ENCODE measurements at regions not wholly inside any gene's neighbourhood (a gene's known extent, or its start where the extent isn't known, plus 50 kb on each side); places are given as distances from the start of the nearest gene placed in this dataset.

DNA sequence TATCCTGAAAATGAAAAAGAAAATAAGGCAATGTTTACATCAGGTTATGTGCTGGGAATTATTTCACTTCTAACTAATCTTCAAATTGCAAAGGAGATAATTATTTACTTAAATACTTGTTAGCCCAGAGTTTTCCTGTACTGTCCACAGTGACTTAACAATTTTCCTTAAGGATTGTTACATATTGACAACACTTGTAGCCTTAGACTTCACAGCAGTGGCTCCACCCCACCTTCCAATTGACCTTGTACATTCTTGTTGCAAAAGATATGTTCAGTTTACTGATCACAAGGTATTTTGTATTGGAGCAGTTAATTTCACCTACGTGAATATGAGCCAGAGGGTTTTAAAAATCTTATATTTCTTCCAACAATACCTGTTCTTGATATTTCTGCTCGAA, 376.9 kb downstream of the CNTN6 start:
- Mint-ChIP-seq H3K9me3 (peaks cover 6% of the 10 kb centered on the region), H3K27me3 (ENCODE audit: low read depth) (no peaks in the 10 kb centered on the region), H3K4me3 (no peak overlapping the region), H3K36me3 (ENCODE audit: low read depth) (no peaks in the 10 kb centered on the region), H3K4me1 (no peaks in the 10 kb centered on the region), H3K27ac (peak overlapping the region; percentile 69 to 74 (median 74))
- TF ChIP-seq, protein P1, sequence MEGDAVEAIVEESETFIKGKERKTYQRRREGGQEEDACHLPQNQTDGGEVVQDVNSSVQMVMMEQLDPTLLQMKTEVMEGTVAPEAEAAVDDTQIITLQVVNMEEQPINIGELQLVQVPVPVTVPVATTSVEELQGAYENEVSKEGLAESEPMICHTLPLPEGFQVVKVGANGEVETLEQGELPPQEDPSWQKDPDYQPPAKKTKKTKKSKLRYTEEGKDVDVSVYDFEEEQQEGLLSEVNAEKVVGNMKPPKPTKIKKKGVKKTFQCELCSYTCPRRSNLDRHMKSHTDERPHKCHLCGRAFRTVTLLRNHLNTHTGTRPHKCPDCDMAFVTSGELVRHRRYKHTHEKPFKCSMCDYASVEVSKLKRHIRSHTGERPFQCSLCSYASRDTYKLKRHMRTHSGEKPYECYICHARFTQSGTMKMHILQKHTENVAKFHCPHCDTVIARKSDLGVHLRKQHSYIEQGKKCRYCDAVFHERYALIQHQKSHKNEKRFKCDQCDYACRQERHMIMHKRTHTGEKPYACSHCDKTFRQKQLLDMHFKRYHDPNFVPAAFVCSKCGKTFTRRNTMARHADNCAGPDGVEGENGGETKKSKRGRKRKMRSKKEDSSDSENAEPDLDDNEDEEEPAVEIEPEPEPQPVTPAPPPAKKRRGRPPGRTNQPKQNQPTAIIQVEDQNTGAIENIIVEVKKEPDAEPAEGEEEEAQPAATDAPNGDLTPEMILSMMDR (IDR thresholded peaks at IDR 0.05; ENCODE audit: unreplicated experiment in 3 of 3) = no peak

DNA sequence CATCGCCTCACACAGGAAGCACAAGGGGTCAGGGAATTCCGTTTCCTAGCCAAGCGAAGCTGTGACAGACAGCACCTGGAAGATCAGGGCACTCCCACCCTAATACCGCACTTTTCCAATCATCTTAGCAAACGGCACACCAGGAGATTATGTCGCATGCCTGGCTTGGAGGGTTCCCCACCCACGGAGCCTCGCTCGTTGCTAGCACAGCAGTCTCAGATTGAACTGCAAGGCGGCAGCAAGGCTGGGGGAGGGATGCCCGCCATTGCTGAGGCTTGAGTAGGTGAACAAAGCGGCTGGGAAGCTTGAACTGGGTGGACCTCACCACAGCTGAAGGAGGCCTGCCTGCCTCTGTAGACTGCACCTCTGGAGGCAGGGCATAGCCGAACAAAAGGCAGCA, 384.8 kb downstream of the CNTN6 start:
- no peaks in the 10 kb centered on the region for H3K27me3 Mint-ChIP-seq (ENCODE audit: low read depth)
- no peak overlapping the region for H3K4me3 Mint-ChIP-seq
- TF ChIP-seq, protein P1 (IDR thresholded peaks at IDR 0.05; ENCODE audit: unreplicated experiment in 3 of 3) = no peak
- no peak overlapping the region for H3K27ac Mint-ChIP-seq
- peaks cover 24% of the 10 kb centered on the region for H3K9me3 Mint-ChIP-seq
- H3K4me1 Mint-ChIP-seq = no peaks in the 10 kb centered on the region
- H3K36me3 Mint-ChIP-seq (ENCODE audit: low read depth) = no peaks in the 10 kb centered on the region

DNA sequence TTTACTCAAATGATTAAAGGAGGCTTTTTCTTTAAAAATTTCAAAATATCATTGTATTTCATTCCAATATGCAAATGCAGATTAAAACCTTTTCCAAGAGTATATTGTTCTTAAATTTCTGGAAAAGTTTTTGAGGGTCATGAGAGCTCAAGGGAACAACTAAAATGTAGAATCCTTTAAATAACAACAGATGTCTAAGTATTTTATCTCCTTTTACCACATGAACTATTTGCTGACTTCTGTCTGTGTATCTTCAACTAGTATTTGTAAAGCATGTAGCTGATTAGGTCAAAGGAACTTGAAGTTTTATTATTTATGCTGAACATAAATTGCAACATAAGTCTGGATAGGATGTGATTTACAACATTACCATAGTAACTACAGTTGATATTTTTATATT, 402.6 kb downstream of the CNTN6 start:
- TF ChIP-seq, protein P1 (IDR thresholded peaks at IDR 0.05; ENCODE audit: unreplicated experiment in 3 of 3) = no peak
- Mint-ChIP-seq H3K27me3 (ENCODE audit: low read depth) (no peaks in the 10 kb centered on the region), H3K27ac (peak overlapping the region in 1 of 3 experiments; percentile 52), H3K9me3 (no peaks in the 10 kb centered on the region), H3K4me3 (no peak overlapping the region), H3K36me3 (ENCODE audit: low read depth) (no peaks in the 10 kb centered on the region), H3K4me1 (peaks cover 29% of the 10 kb centered on the region)

DNA sequence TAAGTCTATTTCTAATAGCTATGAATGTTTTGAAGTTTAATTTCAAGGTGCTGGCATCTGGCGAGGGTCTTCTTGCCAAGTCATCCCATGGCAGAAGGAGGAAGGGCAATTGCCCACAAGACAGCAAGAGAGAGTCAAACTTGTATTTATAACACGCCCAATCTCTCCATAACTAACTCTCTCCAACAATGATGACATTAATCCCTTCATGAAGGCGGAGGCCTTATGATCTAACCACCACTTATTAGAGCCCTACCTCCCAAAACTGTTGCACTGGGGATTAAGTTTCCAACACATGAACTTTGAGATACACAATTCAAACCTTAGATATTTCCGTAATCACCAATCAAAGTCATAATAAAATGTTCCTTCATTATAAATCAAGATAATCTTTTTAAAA, 406.9 kb downstream of the CNTN6 start:
- H3K9me3 Mint-ChIP-seq = no peaks in the 10 kb centered on the region
- no peak overlapping the region for H3K4me3 Mint-ChIP-seq
- peaks cover 23% of the 10 kb centered on the region for H3K4me1 Mint-ChIP-seq
- no peak overlapping the region for H3K27ac Mint-ChIP-seq
- no peaks in the 10 kb centered on the region for H3K36me3 Mint-ChIP-seq (ENCODE audit: low read depth)
- H3K27me3 Mint-ChIP-seq (ENCODE audit: low read depth) = no peaks in the 10 kb centered on the region
- TF ChIP-seq, protein P1 (IDR thresholded peaks at IDR 0.05; ENCODE audit: unreplicated experiment in 3 of 3) = no peak

DNA sequence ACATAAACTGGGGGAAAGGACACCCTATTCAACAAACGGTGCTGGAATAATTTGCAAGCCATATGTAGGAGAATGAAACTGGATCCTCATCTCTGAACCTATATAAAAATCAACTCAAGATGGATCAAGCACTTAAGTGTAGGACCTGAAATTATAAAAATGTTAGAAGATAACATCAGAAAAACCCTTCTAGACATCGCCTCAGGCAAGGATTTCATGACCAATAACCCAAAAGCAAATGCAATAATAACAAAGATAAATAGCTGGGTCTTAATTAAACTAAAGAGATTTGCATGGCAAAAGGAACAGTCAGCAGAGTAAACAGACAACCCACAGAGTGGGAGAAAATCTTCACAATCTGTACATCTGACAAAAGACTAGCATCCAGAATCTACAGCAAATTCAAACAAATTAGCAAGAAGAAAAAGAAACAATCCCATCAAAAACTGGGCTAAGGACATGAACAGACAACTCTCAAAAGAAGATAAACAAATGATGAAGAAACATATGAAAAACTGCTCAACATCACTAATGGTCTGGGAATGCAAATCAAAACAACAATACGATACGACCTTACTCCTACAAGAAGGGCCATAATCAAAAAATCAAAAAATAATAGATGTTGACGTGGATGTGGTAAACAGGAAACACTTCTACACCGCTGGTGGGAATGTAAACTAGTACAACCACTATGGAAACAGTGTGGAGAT, 408.7 kb downstream of the CNTN6 start:
- peaks cover 6% of the 10 kb centered on the region for H3K4me1 Mint-ChIP-seq
- H3K27me3 Mint-ChIP-seq (ENCODE audit: low read depth) = no peaks in the 10 kb centered on the region
- no peak overlapping the region for H3K4me3 Mint-ChIP-seq
- TF ChIP-seq, protein P1 (IDR thresholded peaks at IDR 0.05; ENCODE audit: unreplicated experiment in 3 of 3) = no peak
- H3K27ac Mint-ChIP-seq = no peak overlapping the region
- H3K36me3 Mint-ChIP-seq (ENCODE audit: low read depth) = no peaks in the 10 kb centered on the region
- no peaks in the 10 kb centered on the region for H3K9me3 Mint-ChIP-seq

DNA sequence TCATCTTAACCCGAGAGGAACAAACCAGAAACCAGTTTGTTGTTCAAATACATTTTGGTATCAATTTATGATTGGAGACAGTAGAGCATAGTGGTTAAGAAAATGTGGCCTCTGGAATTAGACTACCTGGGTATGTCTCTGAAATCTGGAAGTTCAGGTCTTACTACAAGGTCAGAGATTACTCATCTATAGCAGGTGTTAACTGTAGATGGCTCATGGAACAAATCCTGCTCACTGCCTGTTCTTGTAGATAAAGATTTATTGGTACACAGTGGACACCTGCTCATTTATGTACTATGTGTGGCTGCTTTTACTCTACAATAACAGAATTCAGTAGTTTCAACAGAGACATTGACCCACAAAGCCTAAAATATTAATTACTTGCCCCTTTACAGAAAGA, 413.3 kb downstream of the CNTN6 start:
- Mint-ChIP-seq H3K4me1 (no peaks in the 10 kb centered on the region), H3K4me3 (no peak overlapping the region), H3K9me3 (no peaks in the 10 kb centered on the region), H3K27me3 (ENCODE audit: low read depth) (no peaks in the 10 kb centered on the region), H3K27ac (no peak overlapping the region), H3K36me3 (ENCODE audit: low read depth) (no peaks in the 10 kb centered on the region)
- TF ChIP-seq, protein P1 (IDR thresholded peaks at IDR 0.05; ENCODE audit: unreplicated experiment in 3 of 3) = no peak

Data from nephron (organoid).